ENCODE measurements at regions not wholly inside any gene's neighbourhood (a gene's known extent, or its start where the extent isn't known, plus 50 kb on each side); places are given as distances from the start of the nearest gene placed in this dataset.

DNA sequence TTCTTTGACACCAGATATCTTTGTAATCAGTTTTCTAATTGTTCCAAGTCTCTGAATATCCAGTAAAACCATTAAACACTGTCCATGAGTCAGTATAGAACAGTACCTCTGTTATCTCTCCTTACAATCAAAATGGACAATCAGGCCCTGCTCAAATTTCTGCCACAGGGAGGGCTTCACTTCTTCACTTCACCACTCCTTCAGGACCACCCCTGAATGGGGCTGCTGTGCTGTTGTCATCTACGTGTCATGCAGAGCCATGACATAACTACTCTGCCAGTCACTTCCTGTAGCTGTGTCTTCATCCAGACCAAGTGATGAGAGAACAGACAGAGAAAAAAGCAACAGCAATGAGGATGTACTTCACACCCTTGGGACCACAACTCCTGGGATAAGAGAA is 116.9 kb downstream of the TANC2 start:
- no peak for TF ChIP-seq YY1 (IDR thresholded peaks at IDR 0.05; ENCODE audit: insufficient read depth, insufficient read length)
- TF ChIP-seq ZNF274 (IDR thresholded peaks at IDR 0.05; ENCODE audit: low read depth, low read length), result no peak

Measured in NT2/D1 (cell line).